ENCODE measurements at regions not wholly inside any gene's neighbourhood (a gene's known extent, or its start where the extent isn't known, plus 50 kb on each side); places are given as distances from the start of the nearest gene placed in this dataset.

DNA sequence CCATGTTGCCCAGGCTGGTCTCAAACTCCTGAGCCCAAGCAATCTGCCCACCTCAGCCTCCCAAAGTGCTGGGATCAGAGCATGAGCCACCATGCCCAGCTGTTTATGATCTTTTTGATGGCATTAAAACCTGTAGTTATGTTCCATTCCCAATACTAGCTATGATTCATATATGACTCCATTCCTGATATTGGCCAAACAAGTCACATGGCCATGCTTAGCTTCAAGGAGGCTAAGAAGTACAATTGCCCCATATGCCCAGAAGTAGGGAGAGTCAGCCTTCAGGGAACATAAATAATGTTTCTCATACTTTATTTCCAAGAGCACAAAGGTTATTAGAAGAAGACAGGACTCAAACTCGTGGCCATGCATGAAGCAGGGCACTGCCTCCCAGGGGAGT, 132.4 kb upstream of the RAB6C start:
- Histone ChIP-seq H3K27ac (ENCODE audit: low read depth in 1 of 2, low read length in 2 of 2) (no peak overlapping the region), H3K4me1 (ENCODE audit: insufficient read depth, low read length) (no peaks in the 10 kb centered on the region), H3K36me3 (ENCODE audit: insufficient read depth, low read length) (no peaks in the 10 kb centered on the region), H3K9me3 (ENCODE audit: control insufficient read depth in 1 of 2, insufficient read depth in 1 of 2, low read length in 2 of 2) (peaks cover 0 to 3% of the 10 kb centered on the region in 2 experiments), H3K4me3 (ENCODE audit: low read length) (no peak overlapping the region), H3K27me3 (ENCODE audit: control insufficient read depth in 1 of 2, insufficient read depth in 2 of 2, low read length in 2 of 2) (peaks cover 4 to 6% of the 10 kb centered on the region in 2 experiments)
- no peak for ATAC-seq (ENCODE audit: poor library complexity)
- Mint-ChIP-seq H3K27ac (no peak overlapping the region), H3K4me3 (no peak overlapping the region), H3K36me3 (ENCODE audit: low read depth) (no peaks in the 10 kb centered on the region), H3K9me3 (peaks cover 6% of the 10 kb centered on the region), H3K27me3 (peaks cover 37% of the 10 kb centered on the region), H3K4me1 (ENCODE audit: low read depth) (peaks cover 5% of the 10 kb centered on the region)
- POLR2A ChIA-PET = interaction anchor here (0.6 kb wide), 1 partner anchor 21 kb away, joined by 3 read pairs; no protein-coding TSS in a partner anchor
- intact Hi-C loops (cut with DNase I, micrococcal nuclease) = no loop called here
- CTCF ChIA-PET = no interaction called here
- no peak for DNase-seq
- TF ChIP-seq, protein P1, sequence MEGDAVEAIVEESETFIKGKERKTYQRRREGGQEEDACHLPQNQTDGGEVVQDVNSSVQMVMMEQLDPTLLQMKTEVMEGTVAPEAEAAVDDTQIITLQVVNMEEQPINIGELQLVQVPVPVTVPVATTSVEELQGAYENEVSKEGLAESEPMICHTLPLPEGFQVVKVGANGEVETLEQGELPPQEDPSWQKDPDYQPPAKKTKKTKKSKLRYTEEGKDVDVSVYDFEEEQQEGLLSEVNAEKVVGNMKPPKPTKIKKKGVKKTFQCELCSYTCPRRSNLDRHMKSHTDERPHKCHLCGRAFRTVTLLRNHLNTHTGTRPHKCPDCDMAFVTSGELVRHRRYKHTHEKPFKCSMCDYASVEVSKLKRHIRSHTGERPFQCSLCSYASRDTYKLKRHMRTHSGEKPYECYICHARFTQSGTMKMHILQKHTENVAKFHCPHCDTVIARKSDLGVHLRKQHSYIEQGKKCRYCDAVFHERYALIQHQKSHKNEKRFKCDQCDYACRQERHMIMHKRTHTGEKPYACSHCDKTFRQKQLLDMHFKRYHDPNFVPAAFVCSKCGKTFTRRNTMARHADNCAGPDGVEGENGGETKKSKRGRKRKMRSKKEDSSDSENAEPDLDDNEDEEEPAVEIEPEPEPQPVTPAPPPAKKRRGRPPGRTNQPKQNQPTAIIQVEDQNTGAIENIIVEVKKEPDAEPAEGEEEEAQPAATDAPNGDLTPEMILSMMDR (IDR thresholded peaks at IDR 0.05) = no peak

DNA sequence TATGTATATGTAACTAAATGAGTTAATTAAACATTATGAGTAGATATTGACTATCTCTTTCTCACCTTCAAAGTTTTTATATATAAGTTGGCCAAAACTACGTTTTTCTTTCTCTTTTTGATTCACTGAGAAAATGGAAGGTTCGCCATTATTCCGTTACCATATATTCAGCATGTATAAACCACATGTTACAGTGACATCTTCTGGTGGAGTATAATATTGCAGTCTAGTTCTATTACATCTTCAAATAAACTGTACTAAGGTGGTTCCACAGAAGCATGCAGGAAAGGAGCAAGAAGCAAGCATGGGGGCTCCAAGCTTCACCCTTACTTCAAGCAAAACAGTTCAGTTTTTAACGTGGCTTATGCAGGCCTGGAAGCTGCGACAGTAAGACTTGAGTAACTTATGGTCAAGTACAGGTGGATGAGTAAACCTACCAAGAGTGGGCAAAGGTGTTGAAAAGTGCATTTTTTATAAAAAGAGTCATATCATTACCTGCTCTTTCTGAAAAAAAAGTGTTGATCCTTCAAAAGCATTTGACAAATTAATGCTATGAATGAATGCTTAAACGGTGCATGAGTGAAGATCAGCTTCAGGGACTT, 129.8 kb upstream of the RAB6C start:
- H3K4me3 Mint-ChIP-seq = no peak overlapping the region
- Histone ChIP-seq H3K4me3 (ENCODE audit: low read length) (no peak overlapping the region), H3K27ac (ENCODE audit: low read depth in 1 of 2, low read length in 2 of 2) (no peak overlapping the region), H3K9me3 (ENCODE audit: control insufficient read depth in 1 of 2, insufficient read depth in 1 of 2, low read length in 2 of 2) (peaks cover 0 to 3% of the 10 kb centered on the region in 2 experiments), H3K4me1 (ENCODE audit: insufficient read depth, low read length) (no peaks in the 10 kb centered on the region), H3K27me3 (ENCODE audit: control insufficient read depth in 1 of 2, insufficient read depth in 2 of 2, low read length in 2 of 2) (peaks cover 4 to 6% of the 10 kb centered on the region in 2 experiments), H3K36me3 (ENCODE audit: insufficient read depth, low read length) (no peaks in the 10 kb centered on the region)
- H3K27ac Mint-ChIP-seq = no peak overlapping the region
- TF ChIP-seq, protein P1 (IDR thresholded peaks at IDR 0.05) = peak; percentile 75
- no peaks in the 10 kb centered on the region for H3K36me3 Mint-ChIP-seq (ENCODE audit: low read depth)
- peak; percentile 81 for ATAC-seq (ENCODE audit: poor library complexity)
- peaks cover 5% of the 10 kb centered on the region for H3K4me1 Mint-ChIP-seq (ENCODE audit: low read depth)
- intact Hi-C loops (cut with DNase I, micrococcal nuclease) = loop anchor here (2.0 to 10.0 kb wide), 2 partner anchors 1115 to 1529 kb away; no protein-coding TSS in a partner anchor
- ChIA-PET POLR2A (no interaction called here), CTCF (no interaction called here)
- H3K27me3 Mint-ChIP-seq = peaks cover 32% of the 10 kb centered on the region
- peak in 3 of 14 experiments; percentile 74 to 80 (median 79) for DNase-seq
- no peaks in the 10 kb centered on the region for H3K9me3 Mint-ChIP-seq

DNA sequence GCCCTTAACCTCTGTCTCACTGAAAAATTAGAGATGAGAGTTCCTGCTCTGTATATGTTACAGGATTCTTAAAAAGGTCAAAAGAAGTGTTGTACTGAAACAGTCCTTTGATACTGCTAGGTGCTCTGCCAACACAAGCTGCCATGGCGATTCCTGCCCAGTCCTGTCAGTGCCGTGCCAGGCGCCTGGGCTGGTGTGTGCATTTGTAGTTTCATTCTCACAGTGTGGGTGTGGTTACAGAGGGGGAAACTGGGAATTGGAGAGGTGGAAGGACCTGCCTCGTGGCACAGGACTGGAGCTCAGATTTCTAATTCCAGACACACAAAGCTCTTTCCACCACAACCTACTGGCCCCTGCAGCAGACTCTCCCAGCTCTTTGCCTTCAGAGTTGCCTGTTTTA, 122.3 kb upstream of the RAB6C start:
- TF ChIP-seq, protein P1 (IDR thresholded peaks at IDR 0.05) = no peak

More for the DNA sequence above, 122.3 kb upstream of the RAB6C start:
- POLR2A ChIA-PET = no interaction called here
- H3K36me3 Mint-ChIP-seq (ENCODE audit: low read depth) = no peaks in the 10 kb centered on the region
- H3K9me3 Mint-ChIP-seq = peaks cover 5% of the 10 kb centered on the region
- H3K27me3 ChIP-seq (ENCODE audit: control insufficient read depth in 1 of 2, insufficient read depth in 2 of 2, low read length in 2 of 2) = no peaks in the 10 kb centered on the region
- no peak overlapping the region for H3K27ac Mint-ChIP-seq
- no peak overlapping the region for H3K27ac ChIP-seq (ENCODE audit: low read depth in 1 of 2, low read length in 2 of 2)
- H3K27me3 Mint-ChIP-seq = no peaks in the 10 kb centered on the region
- no peaks in the 10 kb centered on the region for H3K36me3 ChIP-seq (ENCODE audit: insufficient read depth, low read length)
- CTCF ChIA-PET = no interaction called here
- ATAC-seq (ENCODE audit: poor library complexity) (no peak), DNase-seq (no peak)
- H3K4me3 Mint-ChIP-seq = no peak overlapping the region
- intact Hi-C loops (cut with DNase I, micrococcal nuclease) = loop anchor here (10.0 kb wide), 1 partner anchor 1122 kb away; no protein-coding TSS in a partner anchor
- H3K4me1 ChIP-seq (ENCODE audit: insufficient read depth, low read length) = no peaks in the 10 kb centered on the region
- H3K9me3 ChIP-seq (ENCODE audit: control insufficient read depth in 1 of 2, insufficient read depth in 1 of 2, low read length in 2 of 2) = no peaks in the 10 kb centered on the region
- H3K4me3 ChIP-seq (ENCODE audit: low read length) = no peak overlapping the region
- no peaks in the 10 kb centered on the region for H3K4me1 Mint-ChIP-seq (ENCODE audit: low read depth)

Data from CD4-positive, alpha-beta T cell (primary cell).